Activated naive CD8-positive, alpha-beta T cell treated with anti-CD3 and anti-CD28 coated beads, Interleukin-2, amount 50 U/mL, for 24 hours (primary cell): ENCODE measurements at regions not wholly inside any gene's neighbourhood (a gene's known extent, or its start where the extent isn't known, plus 50 kb on each side); places are given as distances from the start of the nearest gene placed in this dataset.

Source experiments
- ATAC-seq: fragments of 150-1000 bp; cut with Tn5 transposase; one replicate; pipeline ENCODE4 v1.10.0; 2021
- DNase-seq: peaks from one replicate; pipeline ENCODE4 v3.0.0; 2021
- H3K27ac Mint-ChIP-seq: one replicate; pipeline ENCODE4 v1.8.0; 2021; ENCODE audit warnings: mild to moderate bottlenecking, mixed read lengths
- H3K27me3 Mint-ChIP-seq: one replicate; pipeline ENCODE4 v1.8.0; 2021; ENCODE audit warnings: mixed read lengths
- H3K36me3 Mint-ChIP-seq: one replicate; pipeline ENCODE4 v1.8.0; 2021; ENCODE audit warnings: low read depth, mixed read lengths
- H3K4me1 Mint-ChIP-seq: one replicate; pipeline ENCODE4 v1.8.0; 2021; ENCODE audit warnings: mixed read lengths
- H3K4me3 Mint-ChIP-seq: one replicate; pipeline ENCODE4 v1.8.0; 2021; ENCODE audit warnings: mild to moderate bottlenecking, moderate library complexity, mixed read lengths
- H3K9me3 Mint-ChIP-seq: one replicate; pipeline ENCODE4 v1.8.0; 2021; ENCODE audit warnings: mixed read lengths

DNA sequence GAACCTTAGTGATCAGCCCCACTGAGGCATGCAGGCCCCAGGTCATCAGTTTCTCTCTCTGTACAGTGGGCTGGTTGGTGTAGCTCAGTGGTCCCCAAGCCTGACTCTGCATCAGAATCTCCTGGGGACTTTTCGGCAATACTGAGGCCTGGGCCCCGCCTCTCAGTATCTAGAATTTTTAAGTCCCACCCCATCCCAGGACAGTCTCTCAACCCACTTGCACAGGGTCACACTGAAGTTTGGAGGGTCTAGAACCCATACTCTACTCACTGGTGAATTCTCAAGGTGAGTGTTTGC, 216.4 kb downstream of the MATN1 start:
- no peak for ATAC-seq
- no peak for DNase-seq
- peaks cover 13% of the 10 kb centered on the region for H3K9me3 Mint-ChIP-seq
- H3K27ac Mint-ChIP-seq = no peak overlapping the region
- no peaks in the 10 kb centered on the region for H3K4me1 Mint-ChIP-seq
- H3K36me3 Mint-ChIP-seq = no peaks in the 10 kb centered on the region
- H3K27me3 Mint-ChIP-seq = peaks cover 17% of the 10 kb centered on the region
- H3K4me3 Mint-ChIP-seq = no peak overlapping the region

GRCh38 chr1:30506291-30507015, 216.9 kb downstream of the MATN1 start:
- ATAC-seq (no peak), DNase-seq (no peak)
- Mint-ChIP-seq H3K9me3 (peaks cover 15% of the 10 kb centered on the region), H3K27ac (no peak overlapping the region), H3K36me3 (no peaks in the 10 kb centered on the region), H3K4me1 (no peaks in the 10 kb centered on the region), H3K4me3 (no peak overlapping the region), H3K27me3 (peaks cover 16% of the 10 kb centered on the region)

DNA sequence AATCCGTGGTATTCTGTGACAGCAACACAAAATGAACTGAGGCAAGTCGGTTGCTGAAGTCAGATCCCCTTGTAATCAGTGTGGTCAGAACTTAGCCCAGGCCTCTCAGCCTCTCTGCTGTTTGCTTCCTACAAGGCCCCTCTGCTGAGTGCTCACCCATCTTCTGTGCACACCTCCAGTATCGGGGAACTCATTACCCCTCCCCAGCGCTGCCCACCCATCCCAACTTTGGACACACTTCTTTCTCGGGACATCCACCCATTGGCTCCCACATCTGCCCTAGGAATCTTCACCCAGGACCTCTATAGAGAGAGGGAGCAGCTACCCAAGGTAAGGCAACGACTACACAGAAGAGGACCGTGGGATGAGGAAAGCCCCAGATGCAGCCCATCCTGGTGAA, 217.5 kb downstream of the MATN1 start:
- Mint-ChIP-seq H3K9me3 (peaks cover 19% of the 10 kb centered on the region), H3K27ac (no peak overlapping the region), H3K4me1 (no peaks in the 10 kb centered on the region), H3K36me3 (no peaks in the 10 kb centered on the region), H3K27me3 (peaks cover 11% of the 10 kb centered on the region), H3K4me3 (no peak overlapping the region)
- DNase-seq = no peak
- no peak for ATAC-seq

- no peaks in the 10 kb centered on the region for H3K36me3 Mint-ChIP-seq
- no peak for DNase-seq
- no peak for ATAC-seq
- no peaks in the 10 kb centered on the region for H3K27me3 Mint-ChIP-seq
- H3K9me3 Mint-ChIP-seq = no peaks in the 10 kb centered on the region
- no peak overlapping the region for H3K4me3 Mint-ChIP-seq
- no peaks in the 10 kb centered on the region for H3K4me1 Mint-ChIP-seq
- no peak overlapping the region for H3K27ac Mint-ChIP-seq
These were observed 230.9 kb downstream of the MATN1 start for GRCh38 chr1:30492451-30492850.

DNA sequence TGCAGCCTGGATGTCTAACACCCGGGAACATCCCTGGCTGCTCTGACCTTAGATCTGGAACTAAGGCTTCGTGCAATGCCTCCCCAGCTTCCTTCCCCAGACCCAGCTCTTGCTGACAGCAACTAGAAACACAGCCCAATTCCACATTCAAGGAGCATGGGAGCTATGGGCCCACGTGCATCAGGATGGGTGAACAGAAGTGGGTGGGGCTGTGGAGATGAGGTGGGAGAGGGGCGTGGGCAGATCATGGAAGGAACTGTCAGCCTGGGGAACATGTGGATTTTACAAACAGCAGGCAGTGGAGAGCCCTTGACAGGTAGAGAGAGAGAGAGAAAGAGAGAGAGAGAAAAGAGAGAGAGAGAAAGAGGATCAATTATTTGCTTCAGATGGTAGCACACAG, 231.6 kb downstream of the MATN1 start:
- Mint-ChIP-seq H3K4me1 (no peaks in the 10 kb centered on the region), H3K36me3 (no peaks in the 10 kb centered on the region), H3K27me3 (no peaks in the 10 kb centered on the region), H3K4me3 (no peak overlapping the region), H3K27ac (no peak overlapping the region), H3K9me3 (no peaks in the 10 kb centered on the region)
- DNase-seq (no peak), ATAC-seq (no peak)

DNA sequence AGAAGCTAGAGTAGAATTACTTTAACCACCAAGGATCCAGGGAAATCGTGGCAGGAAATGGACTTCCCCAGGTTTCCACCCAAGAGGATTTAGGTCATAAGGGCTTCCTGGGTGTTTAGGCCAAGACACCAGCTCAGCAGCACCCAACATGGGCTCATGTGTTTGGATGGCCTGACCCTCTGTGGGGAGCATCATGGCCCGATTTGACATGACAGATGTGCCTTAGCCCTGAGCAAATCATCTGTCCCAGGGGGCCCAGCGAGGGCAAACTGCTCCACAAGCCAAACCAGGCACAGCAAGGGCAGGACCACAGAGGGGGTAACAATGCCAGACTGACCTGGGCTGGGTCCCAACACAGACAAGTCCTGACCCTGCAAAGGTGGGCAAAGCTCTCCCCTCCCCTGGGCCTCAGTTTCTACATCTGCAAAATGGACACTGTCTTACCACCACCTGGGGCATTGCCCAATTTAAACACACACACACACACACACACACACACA, 232.8 kb downstream of the MATN1 start:
- Mint-ChIP-seq H3K27me3 (no peaks in the 10 kb centered on the region), H3K27ac (no peak overlapping the region), H3K9me3 (no peaks in the 10 kb centered on the region), H3K36me3 (no peaks in the 10 kb centered on the region), H3K4me3 (no peak overlapping the region), H3K4me1 (no peaks in the 10 kb centered on the region)
- DNase-seq (no peak), ATAC-seq (no peak)

- Mint-ChIP-seq H3K4me1 (no peaks in the 10 kb centered on the region), H3K27ac (no peak overlapping the region), H3K36me3 (no peaks in the 10 kb centered on the region), H3K9me3 (no peaks in the 10 kb centered on the region), H3K27me3 (no peaks in the 10 kb centered on the region), H3K4me3 (no peak overlapping the region)
- DNase-seq (no peak), ATAC-seq (no peak)
These were observed 233.5 kb downstream of the MATN1 start for GRCh38 chr1:30489737-30490389.

GRCh38 chr1:30488324-30488913, 235.0 kb downstream of the MATN1 start:
- no peaks in the 10 kb centered on the region for H3K36me3 Mint-ChIP-seq
- ATAC-seq = no peak
- DNase-seq = no peak
- H3K9me3 Mint-ChIP-seq = no peaks in the 10 kb centered on the region
- H3K4me1 Mint-ChIP-seq = no peaks in the 10 kb centered on the region
- no peak overlapping the region for H3K4me3 Mint-ChIP-seq
- H3K27me3 Mint-ChIP-seq = peaks cover 1% of the 10 kb centered on the region
- no peak overlapping the region for H3K27ac Mint-ChIP-seq

- Mint-ChIP-seq H3K27ac (no peak overlapping the region), H3K4me1 (no peaks in the 10 kb centered on the region), H3K9me3 (peaks cover under 1% of the 10 kb centered on the region), H3K27me3 (peaks cover 2% of the 10 kb centered on the region), H3K36me3 (no peaks in the 10 kb centered on the region), H3K4me3 (no peak overlapping the region)
- no peak for ATAC-seq
- DNase-seq = no peak
These were observed 236.3 kb downstream of the MATN1 start for GRCh38 chr1:30487042-30487441.

DNA sequence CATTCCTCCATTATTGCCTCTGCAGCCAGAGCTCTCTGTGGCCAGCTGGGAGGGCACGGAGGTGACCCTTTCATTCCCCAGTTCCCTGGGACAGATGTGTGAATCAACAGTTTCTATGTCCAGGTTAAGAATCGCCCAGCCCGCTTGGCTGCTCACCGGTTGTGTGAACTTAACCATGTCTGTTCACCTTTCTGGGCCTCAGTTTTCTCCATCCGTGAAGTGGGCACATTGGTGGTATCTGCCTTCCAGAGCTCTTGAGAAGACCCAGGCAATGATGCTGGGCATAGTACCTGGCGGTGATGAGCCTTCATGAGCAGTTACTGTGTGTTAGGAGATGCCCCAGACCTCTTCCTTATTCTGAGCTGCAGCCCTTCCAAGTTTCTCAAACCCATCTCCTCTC, 238.3 kb downstream of the MATN1 start:
- Mint-ChIP-seq H3K27ac (no peak overlapping the region), H3K36me3 (peaks cover 3% of the 10 kb centered on the region), H3K4me1 (no peaks in the 10 kb centered on the region), H3K4me3 (no peak overlapping the region), H3K9me3 (peaks cover 16% of the 10 kb centered on the region), H3K27me3 (peaks cover 5% of the 10 kb centered on the region)
- no peak for DNase-seq
- ATAC-seq = no peak

- peaks cover 3% of the 10 kb centered on the region for H3K36me3 Mint-ChIP-seq
- H3K27me3 Mint-ChIP-seq = peaks cover 5% of the 10 kb centered on the region
- H3K27ac Mint-ChIP-seq = no peak overlapping the region
- H3K4me1 Mint-ChIP-seq = no peaks in the 10 kb centered on the region
- peaks cover 16% of the 10 kb centered on the region for H3K9me3 Mint-ChIP-seq
- H3K4me3 Mint-ChIP-seq = no peak overlapping the region
- DNase-seq (no peak), ATAC-seq (no peak)
These were observed 238.7 kb downstream of the MATN1 start for GRCh38 chr1:30484668-30485067.

- ATAC-seq = no peak
- no peak overlapping the region for H3K4me3 Mint-ChIP-seq
- DNase-seq = no peak
- H3K27me3 Mint-ChIP-seq = peaks cover 9% of the 10 kb centered on the region
- peaks cover 16% of the 10 kb centered on the region for H3K9me3 Mint-ChIP-seq
- no peaks in the 10 kb centered on the region for H3K4me1 Mint-ChIP-seq
- no peak overlapping the region for H3K27ac Mint-ChIP-seq
- H3K36me3 Mint-ChIP-seq = peaks cover 3% of the 10 kb centered on the region
These were observed 243.8 kb downstream of the MATN1 start for GRCh38 chr1:30479575-30479974.

- no peak for ATAC-seq
- Mint-ChIP-seq H3K36me3 (peaks cover 3% of the 10 kb centered on the region), H3K4me1 (no peaks in the 10 kb centered on the region), H3K27me3 (peaks cover 9% of the 10 kb centered on the region), H3K4me3 (no peak overlapping the region), H3K9me3 (peaks cover 16% of the 10 kb centered on the region), H3K27ac (no peak overlapping the region)
- no peak for DNase-seq
These were observed 244.4 kb downstream of the MATN1 start for GRCh38 chr1:30478799-30479563.

- Mint-ChIP-seq H3K36me3 (peaks cover 3% of the 10 kb centered on the region), H3K4me1 (no peaks in the 10 kb centered on the region), H3K27me3 (peaks cover 7% of the 10 kb centered on the region), H3K27ac (no peak overlapping the region), H3K4me3 (no peak overlapping the region), H3K9me3 (peaks cover 16% of the 10 kb centered on the region)
- DNase-seq = no peak
- no peak for ATAC-seq
These were observed 245.1 kb downstream of the MATN1 start for GRCh38 chr1:30478283-30478682.

GRCh38 chr1:30477588-30477987, 245.8 kb downstream of the MATN1 start:
- peaks cover 3% of the 10 kb centered on the region for H3K36me3 Mint-ChIP-seq

More at GRCh38 chr1:30477588-30477987, 245.8 kb downstream of the MATN1 start:
- Mint-ChIP-seq H3K27me3 (peaks cover 7% of the 10 kb centered on the region), H3K9me3 (peaks cover 16% of the 10 kb centered on the region), H3K4me3 (no peak overlapping the region), H3K27ac (no peak overlapping the region), H3K4me1 (no peaks in the 10 kb centered on the region)
- DNase-seq (no peak), ATAC-seq (no peak)
